ENCODE measurements at regions not wholly inside any gene's neighbourhood (a gene's known extent, or its start where the extent isn't known, plus 50 kb on each side); places are given as distances from the start of the nearest gene placed in this dataset.

GRCh38 chr2:9740382-9741073 lies 102.7 kb upstream of the TAF1B start:
- CTCF ChIA-PET: no interaction called here
- DNase-seq (ENCODE audit: extremely low spot score): no peak
- POLR2A ChIA-PET: no interaction called here
- TF ChIP-seq FOXA1 (IDR thresholded peaks at IDR 0.05) (no peak), ARNT (IDR thresholded peaks at IDR 0.05) (no peak), SUZ12 (IDR thresholded peaks at IDR 0.05) (no peak), PKNOX1 (IDR thresholded peaks at IDR 0.05) (no peak), HDGF (IDR thresholded peaks at IDR 0.05; ENCODE audit: borderline replicate concordance) (no peak), FOXM1 (IDR thresholded peaks at IDR 0.05; ENCODE audit: borderline replicate concordance) (no peak), SP1 (IDR thresholded peaks at IDR 0.05) (no peak), ELF4 (IDR thresholded peaks at IDR 0.05) (no peak), L3MBTL2 (conservative IDR thresholded peaks at IDR 0.05) (no peak), LEF1 (IDR thresholded peaks at IDR 0.05; ENCODE audit: borderline replicate concordance) (no peak), FOXK2 (IDR thresholded peaks at IDR 0.05) (no peak), TARDBP (IDR thresholded peaks at IDR 0.05) (no peak)

- ChIA-PET POLR2A (no interaction called here), CTCF (no interaction called here)
- TF ChIP-seq SUZ12 (IDR thresholded peaks at IDR 0.05) (no peak), ZNF384 (IDR thresholded peaks at IDR 0.05) (no peak), ARNT (IDR thresholded peaks at IDR 0.05) (no peak), SP1 (IDR thresholded peaks at IDR 0.05) (no peak), FOXA1 (IDR thresholded peaks at IDR 0.05) (no peak), BHLHE40 (IDR thresholded peaks at IDR 0.05; ENCODE audit: borderline replicate concordance) (no peak)
- DNase-seq (ENCODE audit: extremely low spot score): no peak
These were observed 102.2 kb upstream of the TAF1B start for GRCh38 chr2:9741110-9741509.

GRCh38 chr2:9742601-9743000 lies 100.7 kb upstream of the TAF1B start:
- no peak for TF ChIP-seq FOXK2 (IDR thresholded peaks at IDR 0.05)
- no peak for TF ChIP-seq NFRKB (IDR thresholded peaks at IDR 0.05)
- no peak for TF ChIP-seq L3MBTL2 (conservative IDR thresholded peaks at IDR 0.05)
- no peak for TF ChIP-seq ZNF384 (IDR thresholded peaks at IDR 0.05)
- no peak for TF ChIP-seq ARNT (IDR thresholded peaks at IDR 0.05)
- TF ChIP-seq FOXA1 (IDR thresholded peaks at IDR 0.05): no peak
- no peak for TF ChIP-seq HDGF (IDR thresholded peaks at IDR 0.05; ENCODE audit: borderline replicate concordance)
- TF ChIP-seq ELF4 (IDR thresholded peaks at IDR 0.05): no peak
- no peak for TF ChIP-seq CTBP1 (IDR thresholded peaks at IDR 0.05; ENCODE audit: borderline replicate concordance)
- no peak for TF ChIP-seq TARDBP (IDR thresholded peaks at IDR 0.05)
- no peak for TF ChIP-seq SUZ12 (IDR thresholded peaks at IDR 0.05)
- ChIA-PET POLR2A (no interaction called here), CTCF (interaction anchor here (0.6 kb wide), 1 partner anchor 95 kb away, joined by 4 read pairs; no protein-coding TSS in a partner anchor)
- DNase-seq (ENCODE audit: extremely low spot score): no peak

GRCh38 chr2:9744256-9745004 lies 98.8 kb upstream of the TAF1B start:
- ChIA-PET POLR2A (no interaction called here), CTCF (no interaction called here)
- no peak for DNase-seq (ENCODE audit: extremely low spot score)
- TF ChIP-seq LEF1 (IDR thresholded peaks at IDR 0.05; ENCODE audit: borderline replicate concordance) (no peak), ZNF384 (IDR thresholded peaks at IDR 0.05) (no peak), CTBP1 (IDR thresholded peaks at IDR 0.05; ENCODE audit: borderline replicate concordance) (no peak), PKNOX1 (IDR thresholded peaks at IDR 0.05) (no peak), FOXM1 (IDR thresholded peaks at IDR 0.05; ENCODE audit: borderline replicate concordance) (no peak), HDGF (IDR thresholded peaks at IDR 0.05; ENCODE audit: borderline replicate concordance) (no peak), ARNT (IDR thresholded peaks at IDR 0.05) (no peak), TARDBP (IDR thresholded peaks at IDR 0.05) (no peak), BHLHE40 (IDR thresholded peaks at IDR 0.05; ENCODE audit: borderline replicate concordance) (no peak), NFRKB (IDR thresholded peaks at IDR 0.05) (no peak), ELF4 (IDR thresholded peaks at IDR 0.05) (no peak), FOXK2 (IDR thresholded peaks at IDR 0.05) (no peak), SP1 (IDR thresholded peaks at IDR 0.05) (no peak), SUZ12 (IDR thresholded peaks at IDR 0.05) (no peak), FOXA1 (IDR thresholded peaks at IDR 0.05) (no peak), L3MBTL2 (conservative IDR thresholded peaks at IDR 0.05) (no peak)

- CTCF ChIA-PET: no interaction called here
- TF ChIP-seq LEF1 (IDR thresholded peaks at IDR 0.05; ENCODE audit: borderline replicate concordance) (no peak), SP1 (IDR thresholded peaks at IDR 0.05) (no peak), PKNOX1 (IDR thresholded peaks at IDR 0.05) (no peak)
- POLR2A ChIA-PET: interaction anchor here (1.3 kb wide), 1 partner anchor 114 kb away, joined by 4 read pairs; the partner anchor contains the start of gene YWHAQ
- no peak for DNase-seq (ENCODE audit: extremely low spot score)
These were observed 97.9 kb upstream of the TAF1B start for GRCh38 chr2:9745153-9745899.

GRCh38 chr2:9747396-9747795 lies 95.9 kb upstream of the TAF1B start:
- POLR2A ChIA-PET: no interaction called here
- no peak for DNase-seq (ENCODE audit: extremely low spot score)
- no peak for TF ChIP-seq PKNOX1 (IDR thresholded peaks at IDR 0.05)
- no peak for TF ChIP-seq FOXA1 (IDR thresholded peaks at IDR 0.05)
- no peak for TF ChIP-seq SP1 (IDR thresholded peaks at IDR 0.05)
- no peak for TF ChIP-seq TARDBP (IDR thresholded peaks at IDR 0.05)
- TF ChIP-seq FOXK2 (IDR thresholded peaks at IDR 0.05): no peak
- TF ChIP-seq CTBP1 (IDR thresholded peaks at IDR 0.05; ENCODE audit: borderline replicate concordance): no peak
- no peak for TF ChIP-seq ARNT (IDR thresholded peaks at IDR 0.05)
- no peak for TF ChIP-seq ELF4 (IDR thresholded peaks at IDR 0.05)
- TF ChIP-seq LEF1 (IDR thresholded peaks at IDR 0.05; ENCODE audit: borderline replicate concordance): no peak
- CTCF ChIA-PET: interaction anchor here (0.6 to 1.1 kb wide), 2 partner anchors 23 to 36 kb away, joined by 3 read pairs; no protein-coding TSS in a partner anchor

Data from HEK293T (cell line).